Keratinocyte (primary cell): ENCODE measurements at regions not wholly inside any gene's neighbourhood (a gene's known extent, or its start where the extent isn't known, plus 50 kb on each side); places are given as distances from the start of the nearest gene placed in this dataset.
A peak's percentile ranks its signal among the peaks of the same experiment; 100 is the strongest.

Source experiments
- DNase-seq: peaks from one replicate; pipeline ENCODE4 v3.0.0-alpha.2; 2011; ENCODE audit warnings: low read depth, missing footprints, low spot score
- FAIRE-seq: peaks from 2 replicates; lab custom pipeline; 2011; peaks lifted over from hg19 to GRCh38; lab: Jason Lieb, UNC
- H2AFZ ChIP-seq: 2 replicates; pipeline ENCODE4 v1.6.0; 2012; ENCODE audit warnings: low read length, control low read depth, inconsistent platforms; ENCODE audit not compliant: control insufficient read depth
- H3K27ac ChIP-seq: 2 replicates; pipeline ENCODE4 v1.5.1; 2011; ENCODE audit warnings: low read length; ENCODE audit not compliant: control insufficient read depth, insufficient read depth
- H3K27me3 ChIP-seq: 3 replicates; pipeline ENCODE4 v1.6.0; 2011; ENCODE audit warnings: low read length; ENCODE audit not compliant: control insufficient read depth, insufficient read depth; ENCODE audit errors: extremely low read depth
- H3K36me3 ChIP-seq, 2 experiments: 2 replicates in 1 of 2; 3 replicates in 1 of 2; pipeline ENCODE4 v1.5.1; 2011; ENCODE audit warnings: low read length in 2 of 2, mild to moderate bottlenecking in 1 of 2; ENCODE audit not compliant: control insufficient read depth in 2 of 2, insufficient read depth in 2 of 2; ENCODE audit errors: extremely low read depth in 1 of 2
- H3K4me1 ChIP-seq: 3 replicates; pipeline ENCODE4 v1.5.1; 2011; ENCODE audit warnings: low read length; ENCODE audit not compliant: control insufficient read depth, insufficient read depth; ENCODE audit errors: extremely low read depth
- H3K4me2 ChIP-seq: 3 replicates; pipeline ENCODE4 v1.6.0; 2011; ENCODE audit warnings: low read depth, low read length; ENCODE audit not compliant: control insufficient read depth, insufficient read depth; ENCODE audit errors: extremely low read depth
- H3K4me3 ChIP-seq, 3 experiments: fragments of 200-600 bp in 1 of 3; sonication (generic) in 1 of 3; 2 replicates in 2 of 3; 3 replicates in 1 of 3; pipeline ENCODE4 v1.5.1; 2011 to 2016; ENCODE audit warnings: low read length in 3 of 3, mild to moderate bottlenecking in 3 of 3, control low read depth in 2 of 3, inconsistent platforms in 1 of 3, low read depth in 1 of 3, mixed read lengths in 1 of 3, mixed run types in 1 of 3, moderate library complexity in 1 of 3; ENCODE audit not compliant: control insufficient read depth in 2 of 3, insufficient read depth in 2 of 3; ENCODE audit errors: extremely low read depth in 1 of 3
- H3K79me2 ChIP-seq: 2 replicates; pipeline ENCODE4 v1.6.0; 2012; ENCODE audit warnings: low read length; ENCODE audit not compliant: control insufficient read depth, insufficient read depth
- H3K9ac ChIP-seq: 3 replicates; pipeline ENCODE4 v1.6.0; 2011; ENCODE audit warnings: low read length; ENCODE audit not compliant: control insufficient read depth, insufficient read depth; ENCODE audit errors: extremely low read depth
- H3K9me1 ChIP-seq: 3 replicates; pipeline ENCODE4 v1.6.0; 2011; ENCODE audit warnings: low read length; ENCODE audit not compliant: control insufficient read depth, insufficient read depth; ENCODE audit errors: extremely low read depth
- H3K9me3 ChIP-seq: 2 replicates; pipeline ENCODE4 v1.5.1; 2012; ENCODE audit warnings: low read depth, low read length; ENCODE audit not compliant: control insufficient read depth
- H4K20me1 ChIP-seq: 3 replicates; pipeline ENCODE4 v1.6.0; 2011; ENCODE audit warnings: low read length; ENCODE audit not compliant: control insufficient read depth, insufficient read depth; ENCODE audit errors: extremely low read depth
- EZH2 ChIP-seq: IDR thresholded peaks from one replicate; pipeline ENCODE4 v1.6.1; 2012; ENCODE audit warnings: inconsistent platforms, mild to moderate bottlenecking, low read length, moderate library complexity
- dilution Hi-C: fragments of 300-500 bp; cut with MboI; formaldehyde crosslinking; loops from one replicate; pipeline ENCODE4 v1.7.0; 2020; ENCODE audit warnings: low sequenced_read_pairs; ENCODE audit not compliant: extremely low pct_ligation_motif_present
- TF ChIP-seq, protein P1 (sequence below), 3 experiments: IDR thresholded peaks in 1 of 3; conservative IDR thresholded peaks in 1 of 3; optimal IDR thresholded peaks in 1 of 3; 2 replicates in 2 of 3; 3 replicates in 1 of 3; pipeline versions ENCODE3 to v1.5.1; 2011; ENCODE audit warnings: low read length in 3 of 3, mild to moderate bottlenecking in 3 of 3, moderate library complexity in 2 of 3, control low read depth in 1 of 3, inconsistent platforms in 1 of 3; ENCODE audit not compliant: insufficient read depth in 2 of 3; ENCODE audit errors: extremely low read depth in 1 of 3

DNA sequence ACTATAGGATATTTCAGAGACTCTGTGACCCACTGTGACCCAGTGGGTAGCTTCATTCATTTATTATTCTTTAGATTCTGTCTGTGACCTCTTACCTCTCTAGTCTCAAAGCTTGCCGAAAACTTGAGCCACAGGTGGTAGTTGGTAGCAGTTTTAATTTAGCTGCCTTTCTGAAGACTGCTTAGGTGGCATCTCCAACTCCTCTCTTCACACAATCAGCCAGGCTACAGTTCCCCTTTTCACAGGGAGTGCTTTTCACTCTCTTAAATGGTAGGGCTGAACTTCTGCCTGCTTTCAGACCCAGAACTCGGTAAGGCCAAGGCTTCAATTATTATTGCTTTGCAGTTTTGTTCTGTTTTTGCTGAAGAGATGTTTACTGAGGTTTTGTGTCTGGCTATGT is 349.6 kb downstream of the ARL6IP6 start:
- no peaks in the 10 kb centered on the region for H4K20me1 ChIP-seq
- H3K9me1 ChIP-seq, result no peaks in the 10 kb centered on the region
- no peaks in the 10 kb centered on the region for H3K9me3 ChIP-seq
- no peaks in the 10 kb centered on the region for H3K4me1 ChIP-seq
- H3K79me2 ChIP-seq, result no peaks in the 10 kb centered on the region
- H3K27me3 ChIP-seq, result no peaks in the 10 kb centered on the region
- no peak for FAIRE-seq
- no peak overlapping the region for H2AFZ ChIP-seq
- no peak overlapping the region for H3K9ac ChIP-seq
- H3K4me3 ChIP-seq, result no peak overlapping the region
- TF ChIP-seq, protein P1, sequence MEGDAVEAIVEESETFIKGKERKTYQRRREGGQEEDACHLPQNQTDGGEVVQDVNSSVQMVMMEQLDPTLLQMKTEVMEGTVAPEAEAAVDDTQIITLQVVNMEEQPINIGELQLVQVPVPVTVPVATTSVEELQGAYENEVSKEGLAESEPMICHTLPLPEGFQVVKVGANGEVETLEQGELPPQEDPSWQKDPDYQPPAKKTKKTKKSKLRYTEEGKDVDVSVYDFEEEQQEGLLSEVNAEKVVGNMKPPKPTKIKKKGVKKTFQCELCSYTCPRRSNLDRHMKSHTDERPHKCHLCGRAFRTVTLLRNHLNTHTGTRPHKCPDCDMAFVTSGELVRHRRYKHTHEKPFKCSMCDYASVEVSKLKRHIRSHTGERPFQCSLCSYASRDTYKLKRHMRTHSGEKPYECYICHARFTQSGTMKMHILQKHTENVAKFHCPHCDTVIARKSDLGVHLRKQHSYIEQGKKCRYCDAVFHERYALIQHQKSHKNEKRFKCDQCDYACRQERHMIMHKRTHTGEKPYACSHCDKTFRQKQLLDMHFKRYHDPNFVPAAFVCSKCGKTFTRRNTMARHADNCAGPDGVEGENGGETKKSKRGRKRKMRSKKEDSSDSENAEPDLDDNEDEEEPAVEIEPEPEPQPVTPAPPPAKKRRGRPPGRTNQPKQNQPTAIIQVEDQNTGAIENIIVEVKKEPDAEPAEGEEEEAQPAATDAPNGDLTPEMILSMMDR (optimal IDR thresholded peaks at IDR 0.05 in 1 of 3, IDR thresholded peaks at IDR 0.05 in 1 of 3, conservative IDR thresholded peaks at IDR 0.05 in 1 of 3; ENCODE audit: extremely low read depth in 1 of 3, insufficient read depth in 2 of 3, low read length in 3 of 3), result no peak
- TF ChIP-seq EZH2, result no peak
- H3K27ac ChIP-seq, result no peak overlapping the region
- dilution Hi-C loops, result no loop called here
- no peak for DNase-seq
- H3K36me3 ChIP-seq, result no peaks in the 10 kb centered on the region
- no peak overlapping the region for H3K4me2 ChIP-seq

DNA sequence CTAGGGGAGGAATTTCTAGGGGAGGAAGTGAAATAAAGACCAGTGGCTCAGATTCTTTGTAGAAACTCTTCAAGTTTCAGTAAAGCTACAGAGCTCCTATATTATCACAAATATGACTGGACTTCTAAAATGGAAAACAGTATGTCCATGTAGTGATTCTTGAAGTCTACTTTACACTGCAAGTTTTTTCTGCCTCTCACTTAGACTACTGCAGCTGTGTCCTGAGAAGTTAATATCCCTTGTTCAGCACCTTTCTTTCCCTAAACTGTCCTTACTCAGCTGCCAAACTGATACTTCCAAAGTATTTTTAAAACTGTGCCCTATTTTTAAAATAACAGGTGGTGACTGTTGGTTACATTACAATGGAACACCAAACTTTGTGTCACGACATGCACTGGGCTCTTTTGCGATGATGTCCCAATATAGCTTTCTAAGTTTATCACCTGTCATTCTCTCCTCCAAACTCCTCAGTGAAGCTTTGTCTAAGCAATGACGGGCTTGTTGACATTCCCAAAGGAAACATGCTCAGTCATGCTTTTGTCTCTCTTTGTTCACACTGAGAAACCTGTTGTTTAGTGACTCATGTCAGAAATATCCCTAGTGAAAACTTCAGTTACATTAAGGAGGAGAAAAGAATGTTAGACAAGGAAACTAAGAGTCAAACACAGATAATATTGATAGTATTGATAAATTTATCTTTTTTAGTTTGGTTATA is 341.1 kb downstream of the ARL6IP6 start:
- Histone ChIP-seq H3K27me3 (no peaks in the 10 kb centered on the region), H3K9me1 (no peaks in the 10 kb centered on the region), H2AFZ (no peak overlapping the region), H3K36me3 (no peaks in the 10 kb centered on the region), H3K9ac (no peak overlapping the region), H4K20me1 (no peaks in the 10 kb centered on the region), H3K79me2 (no peaks in the 10 kb centered on the region), H3K9me3 (no peaks in the 10 kb centered on the region), H3K4me3 (no peak overlapping the region), H3K27ac (no peak overlapping the region), H3K4me2 (peak overlapping the region; percentile 47), H3K4me1 (peaks cover 12% of the 10 kb centered on the region)
- dilution Hi-C loops, result no loop called here
- peak; percentile 92 for FAIRE-seq
- DNase-seq, result peak; percentile 56
- no peak for TF ChIP-seq EZH2
- TF ChIP-seq, protein P1 (optimal IDR thresholded peaks at IDR 0.05 in 1 of 3, IDR thresholded peaks at IDR 0.05 in 1 of 3, conservative IDR thresholded peaks at IDR 0.05 in 1 of 3; ENCODE audit: extremely low read depth in 1 of 3, insufficient read depth in 2 of 3, low read length in 3 of 3), result no peak
